IPS DF 4.7 (cell line): ENCODE measurements at regions not wholly inside any gene's neighbourhood (a gene's known extent, or its start where the extent isn't known, plus 50 kb on each side); places are given as distances from the start of the nearest gene placed in this dataset.

Experiments used
- DNase-seq: peaks from one replicate; pipeline ENCODE4 v3.0.0-alpha.2; 2013; ENCODE audit warnings: low spot score; ENCODE audit errors: extremely low read depth

- DNase-seq: no peak
These were observed 259.5 kb downstream of the EPHA4 start for GRCh38 chr2:221312634-221313033.

GRCh38 chr2:221314786-221315185 lies 257.3 kb downstream of the EPHA4 start:
- DNase-seq: no peak

- no peak for DNase-seq
These were observed 253.6 kb downstream of the EPHA4 start for GRCh38 chr2:221318376-221319130.

- no peak for DNase-seq
These were observed 249.4 kb downstream of the EPHA4 start for GRCh38 chr2:221322741-221323140.

GRCh38 chr2:221323513-221323912 lies 248.6 kb downstream of the EPHA4 start:
- no peak for DNase-seq

GRCh38 chr2:221330436-221330835 lies 241.7 kb downstream of the EPHA4 start:
- no peak for DNase-seq

GRCh38 chr2:221334481-221335218 lies 237.5 kb downstream of the EPHA4 start:
- no peak for DNase-seq

GRCh38 chr2:221335219-221335752 lies 236.8 kb downstream of the EPHA4 start:
- DNase-seq: no peak

GRCh38 chr2:221336967-221337366 lies 235.1 kb downstream of the EPHA4 start:
- no peak for DNase-seq

- no peak for DNase-seq
These were observed 234.0 kb downstream of the EPHA4 start for GRCh38 chr2:221337957-221338685.

- no peak for DNase-seq
These were observed 229.7 kb downstream of the EPHA4 start for GRCh38 chr2:221342388-221342787.

GRCh38 chr2:221343524-221343923 lies 228.6 kb downstream of the EPHA4 start:
- no peak for DNase-seq

GRCh38 chr2:221345516-221345915 lies 226.6 kb downstream of the EPHA4 start:
- no peak for DNase-seq

- DNase-seq: no peak
These were observed 225.7 kb downstream of the EPHA4 start for GRCh38 chr2:221346411-221346810.

- no peak for DNase-seq
These were observed 224.6 kb downstream of the EPHA4 start for GRCh38 chr2:221347471-221347870.

- no peak for DNase-seq
These were observed 221.5 kb downstream of the EPHA4 start for GRCh38 chr2:221350616-221351015.

GRCh38 chr2:221353201-221353600 lies 218.9 kb downstream of the EPHA4 start:
- DNase-seq: no peak

GRCh38 chr2:221360312-221360711 lies 211.8 kb downstream of the EPHA4 start:
- no peak for DNase-seq

- DNase-seq: no peak
These were observed 211.4 kb downstream of the EPHA4 start for GRCh38 chr2:221360742-221361141.

GRCh38 chr2:221361633-221362032 lies 210.5 kb downstream of the EPHA4 start:
- no peak for DNase-seq

GRCh38 chr2:221364672-221365071 lies 207.4 kb downstream of the EPHA4 start:
- DNase-seq: no peak
